Fibroblast of mammary gland (primary cell): ENCODE measurements at regions not wholly inside any gene's neighbourhood (a gene's known extent, or its start where the extent isn't known, plus 50 kb on each side); places are given as distances from the start of the nearest gene placed in this dataset.

Experiments used
- DNase-seq: peaks from one replicate; pipeline ENCODE4 v3.0.0-alpha.2; 2010; ENCODE audit warnings: low read depth
- H3K4me3 ChIP-seq: 2 replicates; pipeline ENCODE4 v1.5.1; 2011; ENCODE audit warnings: low read depth, mild to moderate bottlenecking, low read length, moderate library complexity; ENCODE audit not compliant: control insufficient read depth
- TF ChIP-seq, protein P1 (sequence below): conservative IDR thresholded peaks from 2 replicates; pipeline ENCODE4 v1.5.1; 2011; ENCODE audit warnings: low read depth, low read length, inconsistent platforms; ENCODE audit not compliant: control insufficient read depth, insufficient read depth

GRCh38 chr2:55109219-55109891, 59.1 kb upstream of the RTN4 start:
- no peak overlapping the region for H3K4me3 ChIP-seq
- TF ChIP-seq, protein P1, sequence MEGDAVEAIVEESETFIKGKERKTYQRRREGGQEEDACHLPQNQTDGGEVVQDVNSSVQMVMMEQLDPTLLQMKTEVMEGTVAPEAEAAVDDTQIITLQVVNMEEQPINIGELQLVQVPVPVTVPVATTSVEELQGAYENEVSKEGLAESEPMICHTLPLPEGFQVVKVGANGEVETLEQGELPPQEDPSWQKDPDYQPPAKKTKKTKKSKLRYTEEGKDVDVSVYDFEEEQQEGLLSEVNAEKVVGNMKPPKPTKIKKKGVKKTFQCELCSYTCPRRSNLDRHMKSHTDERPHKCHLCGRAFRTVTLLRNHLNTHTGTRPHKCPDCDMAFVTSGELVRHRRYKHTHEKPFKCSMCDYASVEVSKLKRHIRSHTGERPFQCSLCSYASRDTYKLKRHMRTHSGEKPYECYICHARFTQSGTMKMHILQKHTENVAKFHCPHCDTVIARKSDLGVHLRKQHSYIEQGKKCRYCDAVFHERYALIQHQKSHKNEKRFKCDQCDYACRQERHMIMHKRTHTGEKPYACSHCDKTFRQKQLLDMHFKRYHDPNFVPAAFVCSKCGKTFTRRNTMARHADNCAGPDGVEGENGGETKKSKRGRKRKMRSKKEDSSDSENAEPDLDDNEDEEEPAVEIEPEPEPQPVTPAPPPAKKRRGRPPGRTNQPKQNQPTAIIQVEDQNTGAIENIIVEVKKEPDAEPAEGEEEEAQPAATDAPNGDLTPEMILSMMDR = no peak
- peak; percentile 92 for DNase-seq

DNA sequence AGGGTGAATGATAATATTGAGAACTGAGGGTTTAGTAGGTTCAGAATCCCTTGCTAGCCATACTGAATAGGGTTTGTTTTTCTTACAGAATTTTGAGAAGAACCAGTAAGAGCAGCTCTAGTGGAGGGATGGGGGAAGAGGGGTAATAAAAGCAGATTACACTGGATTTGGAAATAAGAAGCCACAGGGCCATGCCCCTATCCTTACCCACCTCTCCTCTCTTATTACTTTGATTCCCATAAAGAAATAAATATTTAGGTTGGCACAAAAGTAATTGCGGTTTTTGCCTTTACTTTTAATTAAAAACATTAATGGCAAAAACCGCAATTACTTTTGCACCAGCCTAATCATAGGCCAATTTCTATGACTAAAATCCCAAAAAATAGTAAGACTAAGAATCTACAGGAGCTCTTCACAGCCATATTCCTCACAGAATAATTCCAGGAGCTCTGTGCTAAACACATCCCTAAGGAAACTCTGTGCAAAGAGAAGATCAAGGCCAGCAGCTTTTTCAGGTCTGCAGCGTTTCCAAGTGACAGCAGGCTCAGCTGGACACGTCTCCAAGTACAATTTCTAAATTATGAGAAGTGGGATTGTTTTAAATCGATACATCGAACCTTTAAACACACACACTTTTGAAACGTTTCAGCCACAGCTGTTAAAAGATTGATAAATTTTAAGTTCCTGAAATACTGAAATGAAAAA, 58.4 kb upstream of the RTN4 start:
- H3K4me3 ChIP-seq = no peak overlapping the region
- TF ChIP-seq, protein P1 = no peak
- DNase-seq = no peak

DNA sequence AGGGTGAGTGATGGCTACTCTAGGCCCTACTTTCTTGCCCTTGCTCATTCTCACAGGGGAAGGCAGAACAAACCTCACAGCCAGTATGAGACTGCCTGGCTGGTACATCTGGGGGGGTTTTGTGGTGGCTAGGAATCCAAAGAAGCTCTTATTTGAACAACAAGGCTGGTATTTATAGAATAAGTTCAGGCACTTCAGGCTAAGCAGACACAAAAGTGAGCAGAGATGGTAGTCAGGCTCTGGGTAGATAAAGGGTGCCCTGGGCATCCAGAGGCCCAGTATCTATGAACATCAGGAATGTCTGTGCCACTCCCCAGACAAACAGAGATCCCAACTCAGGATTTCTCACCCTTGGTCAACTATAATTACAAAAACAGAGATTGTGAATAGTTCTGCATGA, 57.2 kb upstream of the RTN4 start:
- H3K4me3 ChIP-seq = no peak overlapping the region
- DNase-seq = peak; percentile 27
- TF ChIP-seq, protein P1 = no peak

GRCh38 chr2:55106148-55106547, 55.9 kb upstream of the RTN4 start:
- no peak overlapping the region for H3K4me3 ChIP-seq
- DNase-seq = peak; percentile 50
- TF ChIP-seq, protein P1 = no peak

DNA sequence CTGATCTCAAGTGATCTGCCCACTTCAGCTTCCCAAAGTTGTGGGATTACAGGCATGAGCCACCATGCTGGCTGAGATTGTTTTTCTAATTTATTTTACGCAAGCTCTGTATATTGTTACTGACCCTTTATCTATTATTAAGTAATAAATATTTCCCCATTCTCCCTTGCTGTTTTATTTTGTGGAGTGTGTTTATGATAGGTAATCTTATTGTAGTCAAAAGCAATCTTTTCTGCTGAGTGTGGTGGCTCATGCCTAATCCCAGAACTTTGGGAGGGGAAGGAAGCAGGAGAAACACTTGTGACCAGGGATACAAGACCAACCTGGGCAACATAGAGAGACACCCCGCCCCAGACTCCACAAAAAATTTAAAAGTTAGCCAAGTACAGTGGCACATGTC, 55.2 kb upstream of the RTN4 start:
- DNase-seq = no peak
- TF ChIP-seq, protein P1 = no peak

GRCh38 chr2:55103046-55103445, 52.8 kb upstream of the RTN4 start:
- no peak overlapping the region for H3K4me3 ChIP-seq
- peak; percentile 80 for DNase-seq
- TF ChIP-seq, protein P1 = no peak

More for the DNA sequence above, 55.2 kb upstream of the RTN4 start:
- H3K4me3 ChIP-seq = no peak overlapping the region
